Fibroblast of skin of back (primary cell): ENCODE measurements at regions not wholly inside any gene's neighbourhood (a gene's known extent, or its start where the extent isn't known, plus 50 kb on each side); places are given as distances from the start of the nearest gene placed in this dataset.
"Not testable (repeated sequence)": the region's sequence is repeated elsewhere in the genome, so short reads cannot be mapped to it uniquely, and the experiment has no call there.

Experiments used
- DNase-seq: peaks from one replicate; pipeline ENCODE4 v3.0.0-alpha.2; 2013

- DNase-seq: no peak
These were observed 526.3 kb upstream of the DAB2 start for GRCh38 chr5:39951070-39951469.

GRCh38 chr5:39948867-39949468 is 524.2 kb upstream of the DAB2 start:
- peak; percentile 70 for DNase-seq

GRCh38 chr5:39948341-39948740 is 523.6 kb upstream of the DAB2 start:
- no peak for DNase-seq

GRCh38 chr5:39947657-39948056 is 522.9 kb upstream of the DAB2 start:
- DNase-seq: peak; percentile 11

- no peak for DNase-seq
These were observed 521.7 kb upstream of the DAB2 start for GRCh38 chr5:39946356-39947045.

- DNase-seq: no peak
These were observed 521.1 kb upstream of the DAB2 start for GRCh38 chr5:39945870-39946269.

GRCh38 chr5:39943811-39944210 is 519.0 kb upstream of the DAB2 start:
- no peak for DNase-seq

GRCh38 chr5:39942606-39943005 is 517.8 kb upstream of the DAB2 start:
- no peak for DNase-seq

- DNase-seq: no peak
These were observed 516.6 kb upstream of the DAB2 start for GRCh38 chr5:39941416-39941815.

- DNase-seq: no peak
These were observed 510.1 kb upstream of the DAB2 start for GRCh38 chr5:39934830-39935229.

GRCh38 chr5:39933061-39933460 is 508.3 kb upstream of the DAB2 start:
- DNase-seq: no peak

- peak; percentile 9 for DNase-seq
These were observed 503.9 kb upstream of the DAB2 start for GRCh38 chr5:39928709-39929108.

GRCh38 chr5:39919876-39920275 is 495.1 kb upstream of the DAB2 start:
- DNase-seq: no peak

GRCh38 chr5:39912906-39913305 is 488.1 kb upstream of the DAB2 start:
- DNase-seq: no peak

GRCh38 chr5:39907267-39907951 is 482.6 kb upstream of the DAB2 start:
- not testable (repeated sequence) for DNase-seq

- peak; percentile 70 for DNase-seq
These were observed 481.4 kb upstream of the DAB2 start for GRCh38 chr5:39906146-39906545.

- no peak for DNase-seq
These were observed 480.6 kb upstream of the DAB2 start for GRCh38 chr5:39905356-39905755.

- DNase-seq: no peak
These were observed 477.8 kb upstream of the DAB2 start for GRCh38 chr5:39902626-39903025.

- DNase-seq: no peak
These were observed 474.0 kb upstream of the DAB2 start for GRCh38 chr5:39898731-39899130.

- DNase-seq: no peak
These were observed 471.9 kb upstream of the DAB2 start for GRCh38 chr5:39896706-39897105.

GRCh38 chr5:39896104-39896503 is 471.3 kb upstream of the DAB2 start:
- no peak for DNase-seq

- peak; percentile 45 for DNase-seq
These were observed 467.9 kb upstream of the DAB2 start for GRCh38 chr5:39892708-39893107.

GRCh38 chr5:39891376-39891775 is 466.6 kb upstream of the DAB2 start:
- DNase-seq: peak; percentile 60

GRCh38 chr5:39880985-39881384 is 456.2 kb upstream of the DAB2 start:
- DNase-seq: no peak
